ENCODE measurements at regions not wholly inside any gene's neighbourhood (a gene's known extent, or its start where the extent isn't known, plus 50 kb on each side); places are given as distances from the start of the nearest gene placed in this dataset.

GRCh38 chr5:159527546-159528254 is 197.4 kb upstream of the IL12B start:
- no peak overlapping the region for H3K27ac ChIP-seq (ENCODE audit: control insufficient read depth, insufficient read depth)
- H3K4me1 ChIP-seq (ENCODE audit: control insufficient read depth, insufficient read depth, low read length), result no peaks in the 10 kb centered on the region
- H3K79me2 ChIP-seq (ENCODE audit: control insufficient read depth, insufficient read depth, low read length), result no peaks in the 10 kb centered on the region
- DNase-seq (ENCODE audit: low read depth, low spot score) (no peak), ATAC-seq (peak; percentile 92), FAIRE-seq (no peak)
- H3K9ac ChIP-seq (ENCODE audit: control insufficient read depth, insufficient read depth, low read length), result no peak overlapping the region
- H3K4me3 ChIP-seq, result no peak overlapping the region
- no peaks in the 10 kb centered on the region for H4K20me1 ChIP-seq (ENCODE audit: control insufficient read depth, insufficient read depth)
- H3K36me3 ChIP-seq (ENCODE audit: control insufficient read depth in 2 of 2, insufficient read depth in 2 of 2, low read length in 1 of 2), result no peaks in the 10 kb centered on the region
- WGBS (ENCODE audit: insufficient coverage, insufficient replicate concordance, low lambda C conversion rate, missing lambda C conversion rate), result 52% methylated on average over 4 of the region's 4 CpGs
- ChIA-PET CTCF (interaction anchor here (1.0 to 1.5 kb wide), 2 partner anchors 10 to 12 kb away, joined by 3 to 13 read pairs; no protein-coding TSS in a partner anchor), RAD21 (ENCODE audit: unreplicated experiment) (interaction anchor here (0.8 to 1.2 kb wide), 2 partner anchors 11 to 13 kb away, joined by 3 to 4 read pairs; no protein-coding TSS in a partner anchor), POLR2A (no interaction called here), SMC1A (ENCODE audit: uncharacterized antibody, unreplicated experiment) (interaction anchor here (0.6 to 1.4 kb wide), 5 partner anchors 51 to 482 kb away, joined by 3 to 4 read pairs (median 3); no protein-coding TSS in a partner anchor)
- H2AFZ ChIP-seq (ENCODE audit: control insufficient read depth, low read depth, low read length), result no peak overlapping the region
- no TSS peak for BruUV-seq (replicated peaks)
- no peak overlapping the region for H3K4me2 ChIP-seq (ENCODE audit: control insufficient read depth, insufficient read depth)
- TF ChIP-seq NR2F1 (conservative IDR thresholded peaks at IDR 0.05), result peak; percentile 93
- no peak for TF ChIP-seq HDAC6 (IDR thresholded peaks at IDR 0.05; ENCODE audit: unreplicated experiment)
- TF ChIP-seq MEF2B (IDR thresholded peaks at IDR 0.05; ENCODE audit: partially characterized antibody, poor library complexity, severe bottlenecking), result peak; percentile 50
- no peak for TF ChIP-seq ZNF217 (IDR thresholded peaks at IDR 0.05)
- no peak for TF ChIP-seq TARDBP (IDR thresholded peaks at IDR 0.05; ENCODE audit: borderline replicate concordance)
- no peak for TF ChIP-seq TCF7 (IDR thresholded peaks at IDR 0.05; ENCODE audit: borderline replicate concordance)
- H3K9me3 ChIP-seq (replicated peaks; ENCODE audit: control insufficient read depth, insufficient read depth, low read length), result no peaks in the 10 kb centered on the region; the same call in 2 of the 3 replicates
- intact Hi-C loops (cut with micrococcal nuclease; ENCODE audit: unreplicated experiment) (no loop called here), in situ Hi-C loops (cut with MboI) (no loop called here)
- no peaks in the 10 kb centered on the region for H3K27me3 ChIP-seq (replicated peaks in 1 of 2; ENCODE audit: control insufficient read depth in 2 of 2, insufficient read depth in 2 of 2, low read length in 1 of 2)

- in situ Hi-C loops (cut with MboI), result no loop called here
- ChIA-PET POLR2A (no interaction called here), CTCF (interaction anchor here (0.5 kb wide), 1 partner anchor 11 kb away, joined by 3 read pairs; no protein-coding TSS in a partner anchor), SMC1A (ENCODE audit: uncharacterized antibody, unreplicated experiment) (interaction anchor here (0.7 kb wide), 1 partner anchor 28 kb away, joined by 3 read pairs; no protein-coding TSS in a partner anchor), RAD21 (ENCODE audit: unreplicated experiment) (no interaction called here)
- no peaks in the 10 kb centered on the region for H4K20me1 ChIP-seq (ENCODE audit: control insufficient read depth, insufficient read depth)
- BruUV-seq (replicated peaks), result no TSS peak
- DNase-seq (ENCODE audit: low read depth, low spot score), result no peak
- ATAC-seq, result no peak
- H3K4me3 ChIP-seq, result no peak overlapping the region
- H3K79me2 ChIP-seq (ENCODE audit: control insufficient read depth, insufficient read depth, low read length), result no peaks in the 10 kb centered on the region
- intact Hi-C loops (cut with micrococcal nuclease; ENCODE audit: unreplicated experiment), result no loop called here
- no peaks in the 10 kb centered on the region for H3K4me1 ChIP-seq (ENCODE audit: control insufficient read depth, insufficient read depth, low read length)
- no peak overlapping the region for H2AFZ ChIP-seq (ENCODE audit: control insufficient read depth, low read depth, low read length)
- no peak overlapping the region for H3K9ac ChIP-seq (ENCODE audit: control insufficient read depth, insufficient read depth, low read length)
- H3K4me2 ChIP-seq (ENCODE audit: control insufficient read depth, insufficient read depth), result no peak overlapping the region
- FAIRE-seq, result no peak
- H3K9me3 ChIP-seq (replicated peaks; ENCODE audit: control insufficient read depth, insufficient read depth, low read length), result no peaks in the 10 kb centered on the region; the same call in 1 of the 3 replicates
- no peaks in the 10 kb centered on the region; a peak in 1 of 4 replicates for H3K36me3 ChIP-seq (ENCODE audit: control insufficient read depth in 2 of 2, insufficient read depth in 2 of 2, low read length in 1 of 2)
- no peaks in the 10 kb centered on the region for H3K27me3 ChIP-seq (replicated peaks in 1 of 2; ENCODE audit: control insufficient read depth in 2 of 2, insufficient read depth in 2 of 2, low read length in 1 of 2)
- TF ChIP-seq, protein P1, sequence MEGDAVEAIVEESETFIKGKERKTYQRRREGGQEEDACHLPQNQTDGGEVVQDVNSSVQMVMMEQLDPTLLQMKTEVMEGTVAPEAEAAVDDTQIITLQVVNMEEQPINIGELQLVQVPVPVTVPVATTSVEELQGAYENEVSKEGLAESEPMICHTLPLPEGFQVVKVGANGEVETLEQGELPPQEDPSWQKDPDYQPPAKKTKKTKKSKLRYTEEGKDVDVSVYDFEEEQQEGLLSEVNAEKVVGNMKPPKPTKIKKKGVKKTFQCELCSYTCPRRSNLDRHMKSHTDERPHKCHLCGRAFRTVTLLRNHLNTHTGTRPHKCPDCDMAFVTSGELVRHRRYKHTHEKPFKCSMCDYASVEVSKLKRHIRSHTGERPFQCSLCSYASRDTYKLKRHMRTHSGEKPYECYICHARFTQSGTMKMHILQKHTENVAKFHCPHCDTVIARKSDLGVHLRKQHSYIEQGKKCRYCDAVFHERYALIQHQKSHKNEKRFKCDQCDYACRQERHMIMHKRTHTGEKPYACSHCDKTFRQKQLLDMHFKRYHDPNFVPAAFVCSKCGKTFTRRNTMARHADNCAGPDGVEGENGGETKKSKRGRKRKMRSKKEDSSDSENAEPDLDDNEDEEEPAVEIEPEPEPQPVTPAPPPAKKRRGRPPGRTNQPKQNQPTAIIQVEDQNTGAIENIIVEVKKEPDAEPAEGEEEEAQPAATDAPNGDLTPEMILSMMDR (IDR thresholded peaks at IDR 0.05 in 2 of 3, conservative IDR thresholded peaks at IDR 0.05 in 1 of 3; ENCODE audit: control insufficient read depth in 2 of 3, extremely low read depth in 1 of 3, insufficient read depth in 1 of 3, low read depth in 3 of 3, low read length in 3 of 3), result 0 out of 6 replicates have a peak, but pooled peaks of 1 of the 3 experiments have one; percentile 3
- TF ChIP-seq MLLT1 (IDR thresholded peaks at IDR 0.05) (no peak), EGR1 (IDR thresholded peaks at IDR 0.05; ENCODE audit: borderline replicate concordance in 1 of 2, low read depth in 2 of 2, low read length in 2 of 2) (no peak), SREBF2 (IDR thresholded peaks at IDR 0.05; ENCODE audit: low read length) (no peak), CBFB (IDR thresholded peaks at IDR 0.05; ENCODE audit: low read depth) (no peak)
- H3K27ac ChIP-seq (ENCODE audit: control insufficient read depth, insufficient read depth), result no peak overlapping the region
These were observed 201.3 kb upstream of the IL12B start for GRCh38 chr5:159531554-159532105.

Measured in GM12878 (cell line).